Activated effector memory CD4-positive, alpha-beta T cell treated with anti-CD3 and anti-CD28 coated beads, Interleukin-2, amount 50 U/mL, for 16 hours (primary cell): ENCODE measurements at regions not wholly inside any gene's neighbourhood (a gene's known extent, or its start where the extent isn't known, plus 50 kb on each side); places are given as distances from the start of the nearest gene placed in this dataset.
"Not testable (repeated sequence)": the region's sequence is repeated elsewhere in the genome, so short reads cannot be mapped to it uniquely, and the experiment has no call there.

ENCODE experiments used
- DNase-seq: peaks from one replicate; pipeline ENCODE4 v3.0.0-alpha.2; 2020

DNA sequence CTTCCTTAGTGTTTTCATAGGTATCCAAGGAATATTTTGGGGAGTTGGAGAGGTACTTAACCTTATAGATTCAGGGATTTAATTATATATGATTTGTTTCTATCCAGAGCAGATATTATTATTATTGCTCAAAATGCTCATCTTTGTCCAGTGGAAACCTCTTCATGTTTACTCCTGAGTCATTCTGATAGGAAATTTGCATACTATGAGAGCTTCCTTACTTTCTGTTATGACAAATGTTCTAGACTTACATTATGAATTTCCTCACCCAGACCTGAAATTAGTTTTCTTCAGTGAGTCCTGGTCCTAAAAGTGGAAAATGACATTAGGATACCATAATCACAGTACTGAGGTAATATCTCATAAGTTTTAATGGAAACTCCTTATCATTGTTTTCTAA lies 57.5 kb upstream of the PLPPR5 start:
- no peak for DNase-seq

DNA sequence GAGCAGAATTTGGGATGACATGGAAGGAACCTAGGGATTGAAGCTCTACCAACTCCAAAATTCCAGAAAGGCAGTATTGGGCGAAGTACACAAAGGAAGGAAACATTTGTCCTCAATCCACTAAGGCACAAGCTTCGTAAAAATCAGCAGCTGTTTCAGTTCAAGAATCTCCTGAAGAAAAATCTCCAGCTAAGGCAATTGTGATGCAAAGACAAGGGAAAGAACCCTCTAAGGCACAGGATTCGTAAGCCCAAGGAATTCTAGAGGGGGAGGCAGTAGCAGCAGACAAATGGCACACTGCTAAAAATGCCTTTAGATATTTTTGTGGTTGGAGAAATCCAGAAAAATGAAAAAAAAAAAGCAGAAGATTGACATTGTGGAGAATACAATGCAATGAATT lies 64.5 kb upstream of the PLPPR5 start:
- DNase-seq, result no peak

DNA sequence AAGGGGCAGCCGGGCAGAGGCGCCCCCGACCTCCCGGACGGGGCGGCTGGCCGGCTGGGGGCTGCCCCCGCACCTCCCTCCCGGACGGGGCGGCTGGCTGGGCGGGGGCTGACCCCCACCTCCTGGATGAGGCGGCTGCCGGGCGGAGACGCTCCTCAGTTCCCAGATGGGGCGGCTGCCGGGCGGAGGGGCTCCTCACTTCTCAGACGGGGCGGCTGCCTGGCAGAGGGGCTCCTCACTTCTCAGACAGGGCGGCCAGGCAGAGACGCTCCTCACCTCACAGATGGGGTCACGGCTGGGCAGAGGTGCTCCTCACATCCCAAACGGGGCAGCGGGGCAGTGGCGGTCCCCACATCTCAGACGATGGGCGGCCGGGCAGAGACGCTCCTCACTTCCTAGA lies 73.9 kb upstream of the PLPPR5 start:
- DNase-seq, result not testable (repeated sequence)

- no peak for DNase-seq
Observed at GRCh38 chr1:99082366-99082765, 77.7 kb upstream of the PLPPR5 start.

GRCh38 chr1:99083338-99083737 lies 78.7 kb upstream of the PLPPR5 start:
- no peak for DNase-seq

- no peak for DNase-seq
Observed at GRCh38 chr1:99084562-99084961, 79.9 kb upstream of the PLPPR5 start.

DNA sequence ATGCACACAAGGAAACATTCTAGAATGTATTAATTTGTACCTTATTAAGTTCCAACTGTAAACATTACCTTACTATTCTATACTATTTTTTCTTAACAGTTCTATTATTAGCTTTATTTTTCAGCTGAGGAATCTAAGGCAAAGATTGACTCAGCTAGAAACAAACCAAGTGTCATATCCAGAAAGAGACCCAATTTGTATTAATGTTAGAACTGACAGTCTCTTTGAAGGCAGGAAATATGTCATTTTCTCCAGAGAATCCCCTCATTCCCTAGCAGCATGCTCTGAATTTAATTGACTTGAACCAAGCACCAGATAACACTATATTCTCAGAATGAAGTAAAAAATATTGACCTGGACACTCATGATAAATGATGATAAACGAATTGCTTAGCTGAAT lies 81.4 kb upstream of the PLPPR5 start:
- no peak for DNase-seq

DNA sequence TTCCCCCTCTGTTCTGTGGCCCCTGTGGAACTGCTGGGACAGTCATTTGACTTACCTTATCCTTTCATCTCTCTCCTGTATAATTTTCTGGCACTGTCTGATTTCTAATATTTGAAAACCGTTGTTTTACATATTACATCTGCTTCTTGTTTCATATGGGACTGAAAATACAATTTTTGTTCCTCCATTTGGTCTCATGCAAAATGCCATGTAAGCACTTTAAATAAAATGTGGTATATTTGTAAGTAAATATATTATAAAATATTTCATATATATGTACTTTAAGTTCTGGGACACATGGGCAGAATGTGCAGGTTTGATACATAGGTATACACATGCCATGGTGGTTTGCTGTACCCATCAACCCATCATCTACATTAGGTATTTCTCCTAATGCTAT lies 93.9 kb upstream of the PLPPR5 start:
- DNase-seq, result no peak

- DNase-seq, result no peak
Observed at GRCh38 chr1:99106274-99106673, 101.6 kb upstream of the PLPPR5 start.

DNA sequence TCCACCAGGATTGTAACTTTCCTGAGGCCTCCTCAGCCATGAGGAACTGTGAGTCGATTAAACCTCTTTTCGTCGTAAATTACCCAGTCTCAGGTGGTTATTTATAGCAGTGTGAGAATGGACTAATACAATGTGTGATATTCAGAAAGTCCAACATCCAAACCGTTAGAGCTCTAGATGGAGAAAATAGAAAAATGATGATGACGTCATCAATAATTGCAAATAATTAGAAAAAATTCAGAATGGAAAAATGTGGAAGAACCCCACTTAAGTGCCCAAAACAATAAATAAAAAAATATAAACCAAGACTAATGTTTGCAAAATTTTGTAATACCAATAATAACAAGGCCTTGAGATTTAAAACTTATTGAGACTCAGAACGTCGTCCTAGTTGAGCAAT lies 103.0 kb upstream of the PLPPR5 start:
- no peak for DNase-seq

DNA sequence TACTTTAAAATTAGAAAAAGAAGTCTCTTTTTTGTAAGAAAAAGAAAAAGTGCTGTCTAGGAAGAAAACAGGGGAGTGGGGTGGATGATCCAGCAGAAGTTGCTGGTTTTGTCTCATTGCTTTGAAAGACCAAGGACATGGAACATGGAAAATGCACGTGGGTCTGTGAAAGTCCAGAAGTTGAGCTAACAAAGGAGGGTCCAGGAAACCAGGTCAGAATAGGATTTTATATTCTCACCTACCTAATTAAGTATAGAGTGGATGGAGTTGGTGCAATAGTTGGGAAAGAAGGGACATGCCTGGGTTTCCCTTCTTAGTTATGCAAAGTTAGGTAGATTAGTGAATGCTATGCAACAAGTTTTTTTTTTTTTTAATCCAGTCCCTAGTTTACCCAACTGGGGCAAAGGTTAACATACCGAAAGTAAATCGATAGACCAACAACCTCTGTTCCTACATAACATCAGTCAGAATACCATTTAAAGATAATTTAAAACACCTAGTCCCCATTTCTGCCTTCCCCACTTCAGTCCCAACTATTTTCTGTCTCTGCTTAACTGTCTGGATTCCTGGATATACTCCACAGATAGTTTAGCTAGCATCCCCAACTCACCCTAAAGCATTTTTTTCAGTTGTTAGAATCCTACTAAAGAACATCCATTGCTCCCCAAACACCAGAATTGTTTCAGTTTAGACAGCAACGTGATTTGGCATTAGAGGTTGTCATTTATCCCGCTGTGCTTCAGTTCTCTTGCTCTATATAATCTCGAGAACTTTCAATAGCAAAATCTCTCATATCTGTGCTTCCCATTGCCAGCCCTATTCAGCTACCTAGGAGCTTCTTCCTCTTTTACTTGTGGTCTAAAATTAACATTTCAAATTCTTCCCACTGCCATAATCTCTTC lies 105.7 kb upstream of the PLPPR5 start:
- no peak for DNase-seq

- no peak for DNase-seq
Observed at GRCh38 chr1:99115231-99115630, 110.6 kb upstream of the PLPPR5 start.

DNA sequence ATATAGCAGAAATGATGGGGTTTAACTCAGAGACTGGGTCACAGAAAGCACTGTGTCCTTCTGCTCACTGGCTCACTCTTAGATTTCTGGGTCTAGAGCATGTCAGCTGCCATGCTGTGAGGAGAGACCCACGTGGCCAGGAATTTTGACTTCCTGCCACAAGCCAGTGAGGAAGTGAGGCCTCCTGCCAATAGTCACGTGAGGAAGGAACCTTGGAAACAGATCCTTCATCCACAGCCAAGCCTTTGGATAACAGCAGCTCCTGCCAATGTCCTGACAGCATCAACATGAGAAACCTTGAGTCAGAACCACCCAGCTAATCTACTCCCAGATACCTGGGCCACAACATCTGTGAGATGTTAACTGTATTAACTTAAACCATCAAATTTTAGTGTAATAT lies 114.5 kb upstream of the PLPPR5 start:
- DNase-seq, result no peak

DNA sequence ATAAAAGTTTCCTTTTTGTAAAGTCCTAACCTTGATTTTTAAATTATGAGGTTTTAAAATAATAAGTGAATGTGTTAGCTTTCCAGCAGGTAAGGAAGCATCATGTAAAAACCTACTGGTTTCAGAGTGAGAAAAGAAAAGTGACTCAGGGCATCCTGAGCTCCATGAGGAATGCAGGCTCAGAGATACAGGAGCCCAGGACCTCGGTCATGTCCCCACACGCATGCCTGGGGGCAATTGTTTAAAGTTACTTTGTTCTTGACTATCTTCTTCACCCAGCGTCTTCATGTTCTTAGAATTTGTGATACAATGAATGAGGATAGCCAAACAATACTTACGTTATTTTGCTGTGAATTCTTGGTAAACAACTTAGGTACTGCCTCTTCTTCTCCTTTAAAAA lies 117.4 kb upstream of the PLPPR5 start:
- DNase-seq, result no peak

GRCh38 chr1:99123936-99124335 lies 119.3 kb upstream of the PLPPR5 start:
- DNase-seq, result no peak

GRCh38 chr1:99131546-99131945 lies 126.9 kb upstream of the PLPPR5 start:
- DNase-seq, result no peak

DNA sequence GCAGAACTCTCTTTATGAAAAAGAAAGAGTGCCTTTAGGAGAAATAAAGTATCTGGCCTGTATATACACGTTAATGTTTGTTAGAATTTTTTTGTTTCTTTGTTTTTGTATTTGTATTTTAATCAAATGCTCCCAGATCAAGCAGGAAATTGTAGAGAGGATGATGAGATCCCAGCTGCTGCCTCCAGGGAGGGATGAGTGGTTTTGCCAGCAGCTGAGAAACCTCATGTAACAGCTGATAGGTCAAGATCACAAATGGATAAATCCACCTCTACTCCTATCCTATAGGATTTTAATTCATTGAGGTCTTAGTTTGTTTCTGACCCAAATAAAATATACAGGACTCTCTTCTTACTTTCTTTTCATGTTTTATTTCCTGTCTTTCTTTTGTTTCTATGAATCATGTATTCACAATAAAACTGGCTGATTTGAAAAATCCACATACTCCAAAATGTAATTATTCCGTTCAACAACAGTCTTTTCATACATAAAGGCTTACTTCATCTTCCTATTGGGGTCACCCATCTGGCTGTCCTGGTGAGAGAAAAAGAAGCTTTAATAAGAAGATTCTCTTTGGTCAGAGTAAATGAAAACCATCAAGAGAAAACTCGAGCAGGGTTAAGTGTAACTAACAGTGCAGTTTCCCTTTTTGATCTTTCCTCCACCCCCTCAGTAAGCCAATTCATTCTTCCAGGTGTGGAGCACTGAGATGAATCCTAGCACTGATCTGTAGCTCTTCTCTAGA lies 129.3 kb upstream of the PLPPR5 start:
- DNase-seq, result no peak

DNA sequence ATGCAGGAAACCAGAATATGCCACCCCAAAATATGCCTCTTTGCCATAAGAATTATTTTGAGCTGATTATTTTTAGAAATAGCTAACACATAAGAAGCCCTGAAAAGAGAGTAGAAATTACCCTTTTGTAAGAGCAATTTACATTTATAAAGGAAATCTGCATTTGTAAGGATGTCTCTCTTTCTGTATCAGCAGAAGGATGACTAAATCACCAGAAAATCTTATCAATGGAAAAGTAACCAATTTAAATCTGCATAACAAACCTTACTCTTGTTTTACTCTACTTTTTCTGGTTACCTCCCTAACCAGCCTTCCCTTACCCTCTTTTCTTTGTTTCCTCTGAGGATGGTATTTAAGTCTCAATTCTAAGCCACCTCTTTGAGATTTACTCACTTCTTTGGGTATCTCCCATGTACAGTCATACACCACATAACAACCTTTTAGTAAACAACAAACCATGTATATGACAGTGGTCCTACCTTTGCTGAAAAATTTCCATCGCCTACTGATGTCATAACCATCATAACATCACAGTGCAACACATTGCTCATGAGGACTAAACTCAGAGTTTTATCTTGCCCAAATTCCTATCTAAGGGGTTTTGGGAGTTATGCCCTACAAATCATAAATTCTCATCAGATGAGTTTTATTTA lies 126.6 kb upstream of the PLPPR4 start:
- no peak for DNase-seq

- DNase-seq, result no peak
Observed at GRCh38 chr1:99139876-99140275, 124.4 kb upstream of the PLPPR4 start.

DNA sequence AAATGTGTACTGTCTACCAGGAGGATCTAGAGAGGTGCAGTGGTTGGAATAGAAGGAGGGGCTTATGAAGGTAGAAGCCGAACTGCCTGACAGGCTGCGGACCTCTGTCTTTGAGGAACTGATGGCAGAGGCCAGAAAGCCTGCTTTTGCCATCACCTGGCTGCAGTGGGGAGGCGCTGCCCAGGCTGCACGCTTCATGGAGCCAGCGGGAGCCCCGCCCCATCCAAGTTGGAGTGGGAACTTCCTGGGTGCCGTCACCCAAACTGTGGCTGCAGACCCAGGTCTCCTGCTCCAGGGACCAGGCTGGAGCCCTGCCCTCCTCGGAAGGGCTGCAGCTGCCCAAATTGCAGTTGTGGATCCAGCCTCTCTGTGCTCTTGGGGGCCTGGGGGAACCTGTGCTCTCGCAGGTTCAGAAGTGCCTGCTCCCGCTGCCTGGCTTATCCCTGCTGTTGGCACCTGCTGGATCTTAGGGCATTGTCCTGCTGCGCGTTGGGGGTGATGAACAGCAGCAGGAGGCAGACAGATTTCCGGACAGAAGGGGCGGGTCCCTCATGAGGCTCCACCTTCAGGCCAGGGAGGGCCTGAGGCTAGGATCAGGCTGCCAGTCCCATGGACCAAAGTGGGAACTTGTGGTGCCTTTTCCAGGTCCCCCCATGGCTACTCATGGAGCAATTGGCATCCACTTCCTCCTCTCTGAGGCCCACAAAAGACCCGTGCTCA lies 118.0 kb upstream of the PLPPR4 start:
- no peak for DNase-seq

- no peak for DNase-seq
Observed at GRCh38 chr1:99149952-99150351, 114.3 kb upstream of the PLPPR4 start.

DNA sequence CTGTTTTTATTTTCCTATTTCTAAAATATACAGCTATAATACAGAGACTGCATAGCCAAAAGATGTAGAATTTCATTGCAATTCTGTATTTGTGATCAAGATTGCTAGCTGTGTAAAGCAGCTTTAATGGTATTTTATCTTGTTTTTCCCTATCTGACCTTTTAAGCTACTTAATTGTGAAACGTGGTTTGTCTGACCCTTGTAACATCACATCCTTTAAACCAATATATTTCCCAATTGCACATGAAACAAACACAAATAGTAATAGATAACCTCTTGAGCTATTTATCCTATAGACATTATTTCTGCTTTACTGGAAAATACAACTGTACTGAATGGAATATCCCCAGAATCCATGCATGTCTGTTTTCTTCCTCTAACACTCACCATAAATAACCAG lies 112.2 kb upstream of the PLPPR4 start:
- no peak for DNase-seq

GRCh38 chr1:99163671-99164070 lies 100.6 kb upstream of the PLPPR4 start:
- DNase-seq, result no peak
